HEK293 (cell line): ENCODE measurements at regions not wholly inside any gene's neighbourhood (a gene's known extent, or its start where the extent isn't known, plus 50 kb on each side); places are given as distances from the start of the nearest gene placed in this dataset.

ENCODE experiments used
- CTCF ChIP-seq: fragments of 450-650 bp; formaldehyde crosslinking; IDR thresholded peaks from 2 replicates; pipeline ENCODE4 v1.5.1; 2016; ENCODE audit warnings: missing biosample characterization, missing genetic modification characterization
- ZBTB7A ChIP-seq: fragments of 450-650 bp; formaldehyde crosslinking; IDR thresholded peaks from 2 replicates; pipeline ENCODE4 v1.5.1; 2016; ENCODE audit warnings: low read depth, missing biosample characterization, missing genetic modification characterization
- ZNF426 ChIP-seq: fragments of 450-650 bp; formaldehyde crosslinking; IDR thresholded peaks from 2 replicates; pipeline ENCODE4 v1.5.1; 2017; ENCODE audit warnings: missing biosample characterization, missing genetic modification characterization, mild to moderate bottlenecking, inconsistent platforms, moderate library complexity
- ZNF501 ChIP-seq: fragments of 450-650 bp; formaldehyde crosslinking; IDR thresholded peaks from 2 replicates; pipeline ENCODE4 v1.5.1; 2016; ENCODE audit warnings: missing biosample characterization, missing genetic modification characterization
- ZSCAN4 ChIP-seq: fragments of 450-650 bp; formaldehyde crosslinking; IDR thresholded peaks from 2 replicates; pipeline ENCODE4 v1.5.1; 2017; ENCODE audit warnings: missing biosample characterization, missing genetic modification characterization
- TF ChIP-seq, protein P1 (sequence below): fragments of 450-650 bp; formaldehyde crosslinking; optimal IDR thresholded peaks from 2 replicates; pipeline ENCODE3; 2016; ENCODE audit warnings: missing biosample characterization, mild to moderate bottlenecking, missing genetic modification characterization
- TF ChIP-seq, protein P2 (sequence below): fragments of 450-650 bp; formaldehyde crosslinking; IDR thresholded peaks from 2 replicates; pipeline ENCODE4 v1.5.1; 2016; ENCODE audit warnings: missing biosample characterization, missing genetic modification characterization

- 0 out of 2 replicates have a peak, but pooled peaks have one; percentile 25 for TF ChIP-seq CTCF (tag by site-specific recombination)
- TF ChIP-seq, protein P1, sequence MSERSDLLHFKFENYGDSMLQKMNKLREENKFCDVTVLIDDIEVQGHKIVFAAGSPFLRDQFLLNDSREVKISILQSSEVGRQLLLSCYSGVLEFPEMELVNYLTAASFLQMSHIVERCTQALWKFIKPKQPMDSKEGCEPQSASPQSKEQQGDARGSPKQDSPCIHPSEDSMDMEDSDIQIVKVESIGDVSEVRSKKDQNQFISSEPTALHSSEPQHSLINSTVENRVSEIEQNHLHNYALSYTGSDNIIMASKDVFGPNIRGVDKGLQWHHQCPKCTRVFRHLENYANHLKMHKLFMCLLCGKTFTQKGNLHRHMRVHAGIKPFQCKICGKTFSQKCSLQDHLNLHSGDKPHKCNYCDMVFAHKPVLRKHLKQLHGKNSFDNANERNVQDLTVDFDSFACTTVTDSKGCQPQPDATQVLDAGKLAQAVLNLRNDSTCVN, result no peak
- TF ChIP-seq, protein P2, sequence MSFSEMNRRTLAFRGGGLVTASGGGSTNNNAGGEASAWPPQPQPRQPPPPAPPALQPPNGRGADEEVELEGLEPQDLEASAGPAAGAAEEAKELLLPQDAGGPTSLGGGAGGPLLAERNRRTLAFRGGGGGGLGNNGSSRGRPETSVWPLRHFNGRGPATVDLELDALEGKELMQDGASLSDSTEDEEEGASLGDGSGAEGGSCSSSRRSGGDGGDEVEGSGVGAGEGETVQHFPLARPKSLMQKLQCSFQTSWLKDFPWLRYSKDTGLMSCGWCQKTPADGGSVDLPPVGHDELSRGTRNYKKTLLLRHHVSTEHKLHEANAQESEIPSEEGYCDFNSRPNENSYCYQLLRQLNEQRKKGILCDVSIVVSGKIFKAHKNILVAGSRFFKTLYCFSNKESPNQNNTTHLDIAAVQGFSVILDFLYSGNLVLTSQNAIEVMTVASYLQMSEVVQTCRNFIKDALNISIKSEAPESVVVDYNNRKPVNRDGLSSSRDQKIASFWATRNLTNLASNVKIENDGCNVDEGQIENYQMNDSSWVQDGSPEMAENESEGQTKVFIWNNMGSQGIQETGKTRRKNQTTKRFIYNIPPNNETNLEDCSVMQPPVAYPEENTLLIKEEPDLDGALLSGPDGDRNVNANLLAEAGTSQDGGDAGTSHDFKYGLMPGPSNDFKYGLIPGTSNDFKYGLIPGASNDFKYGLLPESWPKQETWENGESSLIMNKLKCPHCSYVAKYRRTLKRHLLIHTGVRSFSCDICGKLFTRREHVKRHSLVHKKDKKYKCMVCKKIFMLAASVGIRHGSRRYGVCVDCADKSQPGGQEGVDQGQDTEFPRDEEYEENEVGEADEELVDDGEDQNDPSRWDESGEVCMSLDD (tag by site-specific recombination), result no peak
- no peak for TF ChIP-seq ZBTB7A (tag by site-specific recombination)
- no peak for TF ChIP-seq ZNF426 (tag by site-specific recombination)
- TF ChIP-seq ZNF501 (tag by site-specific recombination), result no peak
- TF ChIP-seq ZSCAN4 (tag by site-specific recombination), result no peak
Measured at GRCh38 chr20:52001999-52002666, 189.4 kb downstream of the ZFP64 start.
